Right forelimb (tissue), 1 donor: ENCODE measurements at regions not wholly inside any gene's neighbourhood (a gene's known extent, or its start where the extent isn't known, plus 50 kb on each side); places are given as distances from the start of the nearest gene placed in this dataset.
"Not testable (repeated sequence)": the region's sequence is repeated elsewhere in the genome, so short reads cannot be mapped to it uniquely, and the experiment has no call there.

Experiments
- DNase-seq: peaks from one replicate; pipeline ENCODE4 v3.0.0-alpha.2; 2018

GRCh38 chr14:27642251-27642866 is 1044.5 kb upstream of the NOVA1 start:
- no peak for DNase-seq

- no peak for DNase-seq
These were observed 1062.8 kb upstream of the NOVA1 start for GRCh38 chr14:27660683-27661082.

GRCh38 chr14:27668531-27668930 is 1070.7 kb upstream of the NOVA1 start:
- no peak for DNase-seq

GRCh38 chr14:27672047-27672446 is 1074.2 kb upstream of the NOVA1 start:
- no peak for DNase-seq

- DNase-seq, result not testable (repeated sequence)
These were observed 1075.2 kb upstream of the NOVA1 start for GRCh38 chr14:27672811-27673737.

- DNase-seq, result no peak
These were observed 1080.5 kb upstream of the FOXG1 start for GRCh38 chr14:27686137-27686536.

GRCh38 chr14:27688841-27689444 is 1077.6 kb upstream of the FOXG1 start:
- no peak for DNase-seq

- no peak for DNase-seq
These were observed 1054.2 kb upstream of the FOXG1 start for GRCh38 chr14:27712364-27712763.

- no peak for DNase-seq
These were observed 1051.0 kb upstream of the FOXG1 start for GRCh38 chr14:27715561-27715960.

- no peak for DNase-seq
These were observed 1044.8 kb upstream of the FOXG1 start for GRCh38 chr14:27721760-27722159.

- no peak for DNase-seq
These were observed 1041.1 kb upstream of the FOXG1 start for GRCh38 chr14:27725482-27725881.

GRCh38 chr14:27727251-27727770 is 1039.3 kb upstream of the FOXG1 start:
- no peak for DNase-seq

GRCh38 chr14:27730204-27730603 is 1036.4 kb upstream of the FOXG1 start:
- DNase-seq, result no peak

- DNase-seq, result no peak
These were observed 1026.9 kb upstream of the FOXG1 start for GRCh38 chr14:27739657-27740156.

- DNase-seq, result no peak
These were observed 1016.5 kb upstream of the FOXG1 start for GRCh38 chr14:27750114-27750513.

- not testable (repeated sequence) for DNase-seq
These were observed 1008.9 kb upstream of the FOXG1 start for GRCh38 chr14:27757642-27758041.

- DNase-seq, result not testable (repeated sequence)
These were observed 1006.2 kb upstream of the FOXG1 start for GRCh38 chr14:27760367-27760766.

GRCh38 chr14:27799066-27800028 is 967.2 kb upstream of the FOXG1 start:
- DNase-seq, result not testable (repeated sequence)

- DNase-seq, result not testable (repeated sequence)
These were observed 948.7 kb upstream of the FOXG1 start for GRCh38 chr14:27817746-27818430.

- not testable (repeated sequence) for DNase-seq
These were observed 940.4 kb upstream of the FOXG1 start for GRCh38 chr14:27826149-27826548.

- DNase-seq, result not testable (repeated sequence)
These were observed 934.6 kb upstream of the FOXG1 start for GRCh38 chr14:27831978-27832377.
